Erythroblast (primary cell): ENCODE measurements at regions not wholly inside any gene's neighbourhood (a gene's known extent, or its start where the extent isn't known, plus 50 kb on each side); places are given as distances from the start of the nearest gene placed in this dataset.

ENCODE experiments used
- GATA1 ChIP-seq: IDR thresholded peaks from 2 replicates; pipeline ENCODE4 v1.6.1; 2011; ENCODE audit warnings: low read depth, mild to moderate bottlenecking, control low read depth, low read length, moderate library complexity
- POLR2A ChIP-seq: IDR thresholded peaks from 2 replicates; pipeline ENCODE4 v1.6.1; 2011; ENCODE audit warnings: mild to moderate bottlenecking, low read length

DNA sequence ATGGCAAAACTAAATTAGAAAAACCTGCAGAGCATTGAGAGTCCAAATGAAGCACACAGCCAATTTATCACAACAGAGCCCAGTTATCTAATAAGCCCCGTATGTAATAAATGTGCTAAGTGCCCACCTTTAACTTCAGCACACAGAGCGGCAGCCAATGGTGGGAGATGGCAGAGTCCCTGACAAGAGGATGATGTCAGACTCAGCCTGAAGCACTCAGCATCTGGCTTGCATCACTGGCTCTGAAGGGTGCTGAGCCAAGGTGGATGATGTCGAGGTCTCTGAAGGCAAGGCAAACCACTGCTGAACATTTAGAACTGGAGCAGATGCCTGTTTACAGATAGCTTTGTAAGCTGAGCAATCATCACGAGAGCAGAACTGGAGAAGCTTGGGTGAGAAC is 118.3 kb downstream of the NUF2 start:
- TF ChIP-seq POLR2A (no peak), GATA1 (no peak)
